CD8-positive, alpha-beta memory T cell (primary cell): ENCODE measurements at regions not wholly inside any gene's neighbourhood (a gene's known extent, or its start where the extent isn't known, plus 50 kb on each side); places are given as distances from the start of the nearest gene placed in this dataset.

ENCODE experiments used
- CTCF ChIA-PET: fragments of 350-600 bp; sonication (Branson Sonifier 250); formaldehyde crosslinking; loops from one replicate; lab custom pipeline; 2021; ENCODE audit warnings: antibody characterized with exemption; lab: Charles Lee
- POLR2A ChIA-PET: fragments of 350-600 bp; sonication (Branson Sonifier 250); formaldehyde crosslinking; loops from one replicate; lab custom pipeline; 2021; ENCODE audit warnings: antibody characterized with exemption; lab: Charles Lee
- DNase-seq, 5 donors: peaks; one replicate each; pipeline versions ENCODE4 v3.0.0 to v3.0.0-alpha.2; 2020 to 2022; ENCODE audit warnings: mixed read lengths in 1 of 5
- H3K27ac ChIP-seq: one replicate; pipeline ENCODE4 v1.7.0; 2013; ENCODE audit warnings: low read depth, mild to moderate bottlenecking, low read length, moderate library complexity
- H3K27me3 ChIP-seq: 2 replicates; pipeline ENCODE4 v1.7.0; 2013; ENCODE audit warnings: low read length, mild to moderate bottlenecking; ENCODE audit not compliant: insufficient read depth, poor library complexity, severe bottlenecking
- H3K36me3 ChIP-seq: 2 replicates; pipeline ENCODE4 v1.7.0; 2013; ENCODE audit warnings: mild to moderate bottlenecking, low read length, moderate library complexity; ENCODE audit not compliant: insufficient read depth
- H3K4me1 ChIP-seq: 2 replicates; pipeline ENCODE4 v1.7.0; 2013; ENCODE audit warnings: mild to moderate bottlenecking, low read length, moderate library complexity; ENCODE audit not compliant: insufficient read depth
- H3K4me3 ChIP-seq: 2 replicates; pipeline ENCODE4 v1.7.0; 2013; ENCODE audit warnings: mild to moderate bottlenecking, low read length
- H3K9me3 ChIP-seq: 2 replicates; pipeline ENCODE4 v1.7.0; 2013; ENCODE audit warnings: mild to moderate bottlenecking, low read length
- H3K27ac Mint-ChIP-seq, 8 donors: one replicate each; pipeline ENCODE4 v1.8.0; 2020 to 2021; ENCODE audit warnings: mixed read lengths in 8 of 8, mild to moderate bottlenecking in 6 of 8, inconsistent platforms in 3 of 8, moderate library complexity in 3 of 8
- H3K27me3 Mint-ChIP-seq, 2 donors: one replicate each; pipeline ENCODE4 v1.8.0; 2020 to 2021; ENCODE audit warnings: mixed read lengths in 2 of 2, mild to moderate bottlenecking in 1 of 2, moderate library complexity in 1 of 2
- H3K36me3 Mint-ChIP-seq, 3 donors: one replicate each; pipeline ENCODE4 v1.8.0; 2020 to 2021; ENCODE audit warnings: mixed read lengths in 3 of 3, inconsistent platforms in 1 of 3, mild to moderate bottlenecking in 1 of 3
- H3K4me1 Mint-ChIP-seq, 3 donors: one replicate each; pipeline ENCODE4 v1.8.0; 2020 to 2021; ENCODE audit warnings: mixed read lengths in 3 of 3, inconsistent platforms in 1 of 3, mild to moderate bottlenecking in 1 of 3
- H3K4me3 Mint-ChIP-seq, 7 donors: one replicate each; pipeline ENCODE4 v1.8.0; 2020 to 2021; ENCODE audit warnings: mixed read lengths in 7 of 7, mild to moderate bottlenecking in 6 of 7, moderate library complexity in 4 of 7, inconsistent platforms in 2 of 7
- H3K9me3 Mint-ChIP-seq, 5 donors: one replicate each; pipeline ENCODE4 v1.8.0; 2020 to 2022; ENCODE audit warnings: mixed read lengths in 5 of 5, mild to moderate bottlenecking in 3 of 5, moderate library complexity in 2 of 5, inconsistent platforms in 1 of 5

- peaks cover 0 to 14% (median 4%) of the 10 kb centered on the region in 5 donors for H3K9me3 Mint-ChIP-seq
- ChIA-PET CTCF (no interaction called here), POLR2A (no interaction called here)
- H3K27ac Mint-ChIP-seq, result no peak overlapping the region
- no peak overlapping the region for H3K27ac ChIP-seq
- DNase-seq, result no peak
- H3K4me1 Mint-ChIP-seq, result no peaks in the 10 kb centered on the region
- H3K4me3 Mint-ChIP-seq, result no peak overlapping the region
- no peaks in the 10 kb centered on the region for H3K4me1 ChIP-seq
- H3K9me3 ChIP-seq, result no peaks in the 10 kb centered on the region
- no peaks in the 10 kb centered on the region for H3K36me3 ChIP-seq
- H3K27me3 Mint-ChIP-seq, result no peaks in the 10 kb centered on the region
- no peaks in the 10 kb centered on the region for H3K27me3 ChIP-seq
- H3K4me3 ChIP-seq, result no peak overlapping the region
- H3K36me3 Mint-ChIP-seq, result peaks cover 0 to 4% (median 0%) of the 10 kb centered on the region in 3 donors
These were observed 581.0 kb upstream of the MIR17HG start for GRCh38 chr13:90766386-90766902.

- H3K27ac Mint-ChIP-seq, result no peak overlapping the region
- Histone ChIP-seq H3K9me3 (no peaks in the 10 kb centered on the region), H3K4me3 (no peak overlapping the region), H3K27ac (no peak overlapping the region), H3K4me1 (no peaks in the 10 kb centered on the region), H3K36me3 (no peaks in the 10 kb centered on the region), H3K27me3 (no peaks in the 10 kb centered on the region)
- peaks cover 0 to 4% (median 0%) of the 10 kb centered on the region in 3 donors for H3K36me3 Mint-ChIP-seq
- no peak for DNase-seq
- H3K27me3 Mint-ChIP-seq, result no peaks in the 10 kb centered on the region
- no peaks in the 10 kb centered on the region for H3K4me1 Mint-ChIP-seq
- CTCF ChIA-PET, result no interaction called here
- no peak overlapping the region for H3K4me3 Mint-ChIP-seq
- POLR2A ChIA-PET, result no interaction called here
- peaks cover 0 to 19% (median 4%) of the 10 kb centered on the region in 5 donors for H3K9me3 Mint-ChIP-seq
These were observed 579.4 kb upstream of the MIR17HG start for GRCh38 chr13:90768116-90768515.

- no peaks in the 10 kb centered on the region for H3K36me3 ChIP-seq
- no peaks in the 10 kb centered on the region for H3K27me3 ChIP-seq
- H3K4me3 ChIP-seq, result no peak overlapping the region
- no peaks in the 10 kb centered on the region for H3K4me1 Mint-ChIP-seq
- H3K27ac Mint-ChIP-seq, result no peak overlapping the region
- no peaks in the 10 kb centered on the region for H3K27me3 Mint-ChIP-seq
- ChIA-PET POLR2A (no interaction called here), CTCF (no interaction called here)
- peaks cover 0 to 16% (median 8%) of the 10 kb centered on the region in 5 donors for H3K9me3 Mint-ChIP-seq
- peaks cover 0 to 4% (median 0%) of the 10 kb centered on the region in 3 donors for H3K36me3 Mint-ChIP-seq
- H3K9me3 ChIP-seq, result no peaks in the 10 kb centered on the region
- no peaks in the 10 kb centered on the region for H3K4me1 ChIP-seq
- no peak overlapping the region for H3K27ac ChIP-seq
- H3K4me3 Mint-ChIP-seq, result no peak overlapping the region
- DNase-seq, result no peak
These were observed 578.1 kb upstream of the MIR17HG start for GRCh38 chr13:90769387-90769786.

GRCh38 chr13:90770334-90770733 lies 577.2 kb upstream of the MIR17HG start:
- no peak overlapping the region for H3K27ac ChIP-seq
- ChIA-PET CTCF (no interaction called here), POLR2A (no interaction called here)
- Mint-ChIP-seq H3K9me3 (peaks cover 0 to 16% (median 8%) of the 10 kb centered on the region in 5 donors), H3K27me3 (no peaks in the 10 kb centered on the region), H3K4me3 (no peak overlapping the region), H3K4me1 (no peaks in the 10 kb centered on the region), H3K27ac (no peak overlapping the region), H3K36me3 (peaks cover 0 to 4% (median 0%) of the 10 kb centered on the region in 3 donors)
- DNase-seq, result no peak
- H3K27me3 ChIP-seq, result no peaks in the 10 kb centered on the region
- no peaks in the 10 kb centered on the region for H3K4me1 ChIP-seq
- no peak overlapping the region for H3K4me3 ChIP-seq
- no peaks in the 10 kb centered on the region for H3K9me3 ChIP-seq
- H3K36me3 ChIP-seq, result no peaks in the 10 kb centered on the region

- Histone ChIP-seq H3K9me3 (no peaks in the 10 kb centered on the region), H3K27me3 (no peaks in the 10 kb centered on the region), H3K36me3 (no peaks in the 10 kb centered on the region), H3K27ac (no peak overlapping the region), H3K4me3 (no peak overlapping the region), H3K4me1 (no peaks in the 10 kb centered on the region)
- H3K4me1 Mint-ChIP-seq, result no peaks in the 10 kb centered on the region
- no peak for DNase-seq
- no peak overlapping the region for H3K4me3 Mint-ChIP-seq
- ChIA-PET POLR2A (no interaction called here), CTCF (no interaction called here)
- peaks cover 0 to 4% (median 0%) of the 10 kb centered on the region in 3 donors for H3K36me3 Mint-ChIP-seq
- H3K27me3 Mint-ChIP-seq, result no peaks in the 10 kb centered on the region
- H3K9me3 Mint-ChIP-seq, result peaks cover 2 to 19% (median 8%) of the 10 kb centered on the region in 5 donors
- no peak overlapping the region for H3K27ac Mint-ChIP-seq
These were observed 573.8 kb upstream of the MIR17HG start for GRCh38 chr13:90773681-90774080.

- Mint-ChIP-seq H3K36me3 (no peaks in the 10 kb centered on the region), H3K4me3 (no peak overlapping the region), H3K9me3 (peaks cover 2 to 16% (median 7%) of the 10 kb centered on the region in 5 donors), H3K4me1 (no peaks in the 10 kb centered on the region), H3K27me3 (no peaks in the 10 kb centered on the region), H3K27ac (no peak overlapping the region)
- no peaks in the 10 kb centered on the region for H3K4me1 ChIP-seq
- DNase-seq, result no peak
- CTCF ChIA-PET, result no interaction called here
- no peaks in the 10 kb centered on the region for H3K27me3 ChIP-seq
- no peaks in the 10 kb centered on the region for H3K9me3 ChIP-seq
- H3K27ac ChIP-seq, result no peak overlapping the region
- POLR2A ChIA-PET, result no interaction called here
- no peaks in the 10 kb centered on the region for H3K36me3 ChIP-seq
- H3K4me3 ChIP-seq, result no peak overlapping the region
These were observed 571.3 kb upstream of the MIR17HG start for GRCh38 chr13:90776051-90776748.

GRCh38 chr13:90783273-90783672 lies 564.2 kb upstream of the MIR17HG start:
- DNase-seq, result no peak
- Mint-ChIP-seq H3K4me1 (no peaks in the 10 kb centered on the region), H3K4me3 (no peak overlapping the region), H3K27ac (no peak overlapping the region), H3K9me3 (peaks cover 2 to 9% (median 4%) of the 10 kb centered on the region in 5 donors), H3K27me3 (no peaks in the 10 kb centered on the region), H3K36me3 (no peaks in the 10 kb centered on the region)
- no peaks in the 10 kb centered on the region for H3K9me3 ChIP-seq
- no peak overlapping the region for H3K27ac ChIP-seq
- H3K27me3 ChIP-seq, result no peaks in the 10 kb centered on the region
- CTCF ChIA-PET, result no interaction called here
- no peaks in the 10 kb centered on the region for H3K36me3 ChIP-seq
- no peak overlapping the region for H3K4me3 ChIP-seq
- POLR2A ChIA-PET, result no interaction called here
- no peaks in the 10 kb centered on the region for H3K4me1 ChIP-seq

- Mint-ChIP-seq H3K27ac (no peak overlapping the region), H3K36me3 (no peaks in the 10 kb centered on the region), H3K9me3 (peaks cover 2 to 10% (median 4%) of the 10 kb centered on the region in 5 donors), H3K4me3 (no peak overlapping the region), H3K4me1 (no peaks in the 10 kb centered on the region), H3K27me3 (no peaks in the 10 kb centered on the region)
- no peak for DNase-seq
- Histone ChIP-seq H3K4me1 (no peaks in the 10 kb centered on the region), H3K9me3 (no peaks in the 10 kb centered on the region), H3K36me3 (no peaks in the 10 kb centered on the region), H3K27me3 (no peaks in the 10 kb centered on the region), H3K27ac (no peak overlapping the region), H3K4me3 (no peak overlapping the region)
- ChIA-PET CTCF (no interaction called here), POLR2A (no interaction called here)
These were observed 560.5 kb upstream of the MIR17HG start for GRCh38 chr13:90787007-90787406.
